Gastroesophageal sphincter (tissue), 4 donors: ENCODE measurements at regions not wholly inside any gene's neighbourhood (a gene's known extent, or its start where the extent isn't known, plus 50 kb on each side); places are given as distances from the start of the nearest gene placed in this dataset.
"Not testable (repeated sequence)": the region's sequence is repeated elsewhere in the genome, so short reads cannot be mapped to it uniquely, and the experiment has no call there.

Experiments
- ATAC-seq: fragments of 150-250 bp; one replicate; pipeline ENCODE4 v1.9.1; 2016; ENCODE audit warnings: mild to moderate bottlenecking, moderate library complexity
- H3K27ac ChIP-seq, 4 donors: fragments of 200-600 bp; sonication (generic) in 3 of 4; 1 replicate in 3 of 4; 2 replicates in 1 of 4; pipeline ENCODE4 v1.5.1; 2016 to 2019
- H3K27me3 ChIP-seq: fragments of 200-600 bp; sonication (generic); one replicate; pipeline ENCODE4 v1.5.1; 2019
- H3K36me3 ChIP-seq, 2 donors: fragments of 200-600 bp; sonication (generic); one replicate each; pipeline ENCODE4 v1.5.1; 2019; ENCODE audit warnings: control low read depth in 1 of 2
- H3K4me1 ChIP-seq, 3 donors: fragments of 200-600 bp; sonication (generic); 1 replicate in 2 of 3; 2 replicates in 1 of 3; pipeline ENCODE4 v1.5.1; 2016 to 2019; ENCODE audit warnings: control low read depth in 2 of 3
- H3K4me3 ChIP-seq, 2 donors: fragments of 200-600 bp; sonication (generic); one replicate each; pipeline ENCODE4 v1.5.1; 2019; ENCODE audit warnings: mild to moderate bottlenecking in 1 of 2, moderate library complexity in 1 of 2
- H3K9me3 ChIP-seq, 3 donors: fragments of 200-600 bp; sonication (generic); one replicate each; pipeline ENCODE4 v1.5.1; 2017 to 2019; ENCODE audit warnings: control low read depth in 2 of 3
- CTCF ChIP-seq, 4 experiments: fragments of 200-600 bp in 2 of 4; fragments of 450-650 bp in 2 of 4; sonication (generic) in 1 of 4; IDR thresholded peaks; one replicate each; pipeline ENCODE4 v1.5.1; 2017 to 2019; ENCODE audit warnings: antibody characterized with exemption in 4 of 4, mild to moderate bottlenecking in 2 of 4, moderate library complexity in 2 of 4
- EP300 ChIP-seq: sonication (generic); formaldehyde crosslinking; IDR thresholded peaks from one replicate; pipeline ENCODE4 v1.6.1; 2017; ENCODE audit warnings: antibody characterized with exemption, mild to moderate bottlenecking
- POLR2A ChIP-seq, 2 donors: fragments of 450-650 bp; IDR thresholded peaks; one replicate each; pipeline ENCODE4 v1.6.1; 2017; ENCODE audit warnings: antibody characterized with exemption in 2 of 2, mild to moderate bottlenecking in 2 of 2, moderate library complexity in 1 of 2
- POLR2AphosphoS5 ChIP-seq: sonication (generic); formaldehyde crosslinking; IDR thresholded peaks from one replicate; pipeline ENCODE4 v1.6.1; 2017; ENCODE audit warnings: antibody characterized with exemption
- WGBS, 2 donors: methylation state at CpG; one replicate each; pipeline ENCODE4 v1.1.5; 2018; ENCODE audit warnings: low coverage in 1 of 2; 5-methylcytosine and 5-hydroxymethylcytosine counted together

DNA sequence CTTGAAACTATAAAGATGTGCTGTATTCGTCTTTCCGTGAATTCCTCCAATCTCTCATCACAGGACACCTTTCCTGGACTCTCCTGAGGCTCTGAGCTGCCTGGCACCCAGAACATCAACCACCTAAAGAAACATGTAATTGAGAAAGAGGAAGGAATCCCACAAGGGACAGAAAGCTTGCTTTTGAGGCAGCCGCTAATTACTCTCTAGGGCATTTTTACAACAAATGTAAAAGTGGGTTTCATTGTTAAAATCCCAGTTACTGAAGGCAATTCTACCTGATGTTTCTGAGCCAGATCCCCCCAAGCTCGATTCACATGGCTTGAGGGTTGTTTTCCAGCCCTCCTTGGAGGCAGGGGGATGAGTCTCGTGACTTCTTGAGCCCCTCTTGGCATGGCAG lies 238.5 kb upstream of the LHX5 start:
- TF ChIP-seq CTCF (IDR thresholded peaks at IDR 0.05) (no peak), EP300 (no peak), POLR2A (IDR thresholded peaks at IDR 0.05) (no peak), POLR2AphosphoS5 (no peak)
- Histone ChIP-seq H3K27me3 (peaks cover 35% of the 10 kb centered on the region), H3K36me3 (no peaks in the 10 kb centered on the region), H3K4me3 (no peak overlapping the region), H3K9me3 (peaks cover 0 to 23% (median 0%) of the 10 kb centered on the region in 3 donors), H3K4me1 (no peaks in the 10 kb centered on the region), H3K27ac (no peak overlapping the region)
- no peak for ATAC-seq
- WGBS, 2 donors = 59 to 79% methylated on average over 5 of the region's 5 CpGs

- peaks cover 0 to 23% (median 0%) of the 10 kb centered on the region in 3 donors for H3K9me3 ChIP-seq
- WGBS, 2 donors = 69 to 96% methylated on average over 3 of the region's 3 CpGs
- ATAC-seq = no peak
- no peak overlapping the region for H3K4me3 ChIP-seq
- peaks cover 40% of the 10 kb centered on the region for H3K27me3 ChIP-seq
- H3K4me1 ChIP-seq = no peaks in the 10 kb centered on the region
- H3K27ac ChIP-seq = no peak overlapping the region
- H3K36me3 ChIP-seq = no peaks in the 10 kb centered on the region
- TF ChIP-seq POLR2A (IDR thresholded peaks at IDR 0.05) = no peak
- no peak for TF ChIP-seq EP300
- TF ChIP-seq POLR2AphosphoS5 = no peak
- TF ChIP-seq CTCF (IDR thresholded peaks at IDR 0.05) = no peak
Observed at GRCh38 chr12:113709456-113709855, 237.8 kb upstream of the LHX5 start.

GRCh38 chr12:113702836-113703235 lies 231.2 kb upstream of the LHX5 start:
- no peak overlapping the region for H3K27ac ChIP-seq
- no peak for ATAC-seq
- peaks cover 0 to 5% (median 0%) of the 10 kb centered on the region in 3 donors for H3K9me3 ChIP-seq
- H3K4me3 ChIP-seq = no peak overlapping the region
- no peak for TF ChIP-seq POLR2A (IDR thresholded peaks at IDR 0.05)
- TF ChIP-seq EP300 = no peak
- no peaks in the 10 kb centered on the region for H3K36me3 ChIP-seq
- H3K4me1 ChIP-seq = peaks cover 0 to 6% (median 0%) of the 10 kb centered on the region in 3 donors
- WGBS, 2 donors = 31% methylated on average over 2 of the region's 11 CpGs; no CpG with 5 or more reads in 1 of the 2 donors
- peaks cover 75% of the 10 kb centered on the region for H3K27me3 ChIP-seq

DNA sequence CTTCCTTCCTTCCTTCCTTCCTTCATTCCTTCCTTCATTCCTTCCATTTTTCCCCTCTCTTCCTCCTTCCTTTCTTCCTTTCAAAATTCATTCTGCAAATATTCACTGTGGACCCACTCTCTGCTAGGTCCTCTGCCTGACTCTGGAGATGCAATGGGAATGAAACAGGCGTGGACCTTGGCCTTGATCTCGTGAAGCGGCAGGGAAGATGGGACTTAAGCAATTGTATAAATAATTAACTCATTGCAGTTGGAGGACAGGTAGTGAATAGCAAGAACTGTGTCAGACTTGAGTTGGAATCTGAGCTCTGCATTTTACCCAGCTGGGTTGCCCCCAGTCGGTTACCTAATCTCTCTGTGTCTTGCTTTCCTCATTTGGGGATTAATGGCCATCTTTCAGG lies 230.6 kb upstream of the LHX5 start:
- WGBS, 2 donors = 38% methylated on average over 4 of the region's 4 CpGs; no CpG with 5 or more reads in 1 of the 2 donors
- peaks cover 0 to 5% (median 0%) of the 10 kb centered on the region in 3 donors for H3K9me3 ChIP-seq
- H3K4me1 ChIP-seq = peaks cover 0 to 8% (median 0%) of the 10 kb centered on the region in 3 donors

DNA sequence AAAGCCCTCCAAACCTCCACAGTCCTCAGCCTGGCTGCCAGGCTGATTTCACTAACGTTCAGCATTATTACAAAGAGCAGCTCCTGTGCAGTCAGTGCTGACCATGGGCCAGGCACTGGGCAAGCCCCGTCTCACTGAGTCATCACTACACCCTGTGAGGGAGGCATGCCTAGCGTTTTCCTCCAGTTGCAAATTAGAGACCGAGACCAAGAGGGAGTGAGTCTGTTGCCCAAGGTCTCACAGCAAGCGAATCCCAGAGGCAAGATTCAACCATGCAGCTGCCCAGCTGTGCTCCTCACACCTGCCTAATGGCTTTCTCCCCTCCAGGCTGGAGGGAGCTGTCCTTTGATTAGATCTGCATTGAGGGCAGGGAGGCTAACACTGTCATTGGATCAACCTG lies 229.3 kb upstream of the LHX5 start:
- TF ChIP-seq EP300 (no peak), CTCF (IDR thresholded peaks at IDR 0.05) (no peak), POLR2A (IDR thresholded peaks at IDR 0.05) (no peak), POLR2AphosphoS5 (no peak)
- Histone ChIP-seq H3K36me3 (no peaks in the 10 kb centered on the region), H3K4me3 (no peak overlapping the region), H3K27ac (no peak overlapping the region), H3K9me3 (peaks cover 0 to 5% (median 0%) of the 10 kb centered on the region in 3 donors), H3K4me1 (peaks cover 0 to 8% (median 0%) of the 10 kb centered on the region in 3 donors), H3K27me3 (peaks cover 81% of the 10 kb centered on the region)
- WGBS, 2 donors = 15% methylated on average over 2 of the region's 5 CpGs; no CpG with 5 or more reads in 1 of the 2 donors
- no peak for ATAC-seq

More for the DNA sequence above, 230.6 kb upstream of the LHX5 start:
- ATAC-seq = no peak
- Histone ChIP-seq H3K27ac (no peak overlapping the region), H3K27me3 (peaks cover 75% of the 10 kb centered on the region), H3K36me3 (no peaks in the 10 kb centered on the region), H3K4me3 (no peak overlapping the region)
- TF ChIP-seq EP300 = no peak
- no peak for TF ChIP-seq POLR2A (IDR thresholded peaks at IDR 0.05)
- no peak for TF ChIP-seq CTCF (IDR thresholded peaks at IDR 0.05)
- no peak for TF ChIP-seq POLR2AphosphoS5

- peaks cover 81% of the 10 kb centered on the region for H3K27me3 ChIP-seq
- not testable (repeated sequence) for ATAC-seq, H3K4me1 ChIP-seq, H3K27ac ChIP-seq, H3K4me3 ChIP-seq, H3K9me3 ChIP-seq, H3K36me3 ChIP-seq
- WGBS, 2 donors = 57 to 71% methylated on average over 1 to 3 of the region's 3 CpGs
Observed at GRCh38 chr12:113699984-113700383, 228.3 kb upstream of the LHX5 start.
